GM10266 (cell line): ENCODE measurements at regions not wholly inside any gene's neighbourhood (a gene's known extent, or its start where the extent isn't known, plus 50 kb on each side); places are given as distances from the start of the nearest gene placed in this dataset.

ENCODE experiments used
- DNase-seq: peaks from one replicate; pipeline ENCODE4 v3.0.0; 2012; ENCODE audit errors: extremely low spot score
- CTCF ChIP-seq: IDR thresholded peaks from 2 replicates; pipeline ENCODE4 v1.5.1; 2012; ENCODE audit warnings: mild to moderate bottlenecking, low read depth; ENCODE audit not compliant: control insufficient read depth, insufficient read depth; ENCODE audit errors: missing control alignments

DNA sequence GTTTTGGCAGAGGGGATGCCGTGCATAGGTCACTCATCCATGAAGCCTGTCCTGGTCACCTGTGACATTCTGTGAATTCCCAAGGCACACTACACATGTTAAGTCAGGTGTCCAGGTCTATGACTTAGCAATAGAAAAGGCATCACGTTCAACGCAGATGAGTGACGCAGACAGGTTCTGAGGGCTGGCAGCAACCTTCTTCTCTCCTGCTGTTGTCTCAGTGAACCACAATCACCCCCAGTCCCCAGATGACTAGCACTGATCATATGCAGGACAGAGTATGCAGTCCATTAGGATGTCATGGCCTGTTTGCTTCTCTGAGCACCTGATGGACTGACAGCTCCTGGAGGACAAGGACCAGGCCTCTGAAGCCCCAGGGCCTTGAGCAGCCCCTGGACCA, 157.8 kb upstream of the KAZN start:
- DNase-seq, result no peak
- no peak for TF ChIP-seq CTCF

DNA sequence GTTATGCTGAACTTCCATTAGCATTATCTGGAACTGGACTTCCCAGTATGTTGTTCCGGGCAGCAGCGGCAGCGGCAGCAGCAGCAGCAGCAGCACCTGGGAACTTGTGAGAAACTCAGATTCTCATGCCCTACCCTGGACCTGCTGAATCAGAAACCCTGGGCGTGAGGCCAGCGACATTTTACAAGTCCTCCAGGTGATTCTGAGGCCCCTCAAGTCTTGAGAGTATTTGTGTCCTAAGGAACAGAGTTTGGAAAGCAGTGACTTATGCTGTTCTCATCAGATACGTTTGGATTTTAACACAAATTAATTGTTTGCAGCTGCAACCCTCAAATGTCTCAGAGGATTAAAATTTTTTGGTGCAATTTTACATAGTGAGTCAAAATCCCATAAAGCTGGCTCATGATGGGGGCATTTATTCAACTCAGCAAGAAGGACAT, 157.2 kb upstream of the KAZN start:
- TF ChIP-seq CTCF, result no peak
- no peak for DNase-seq

GRCh38 chr1:14442669-14443068, 155.8 kb upstream of the KAZN start:
- TF ChIP-seq CTCF, result no peak
- DNase-seq, result no peak

- no peak for DNase-seq
- TF ChIP-seq CTCF, result no peak
Observed at GRCh38 chr1:14443164-14443787, 155.2 kb upstream of the KAZN start.

DNA sequence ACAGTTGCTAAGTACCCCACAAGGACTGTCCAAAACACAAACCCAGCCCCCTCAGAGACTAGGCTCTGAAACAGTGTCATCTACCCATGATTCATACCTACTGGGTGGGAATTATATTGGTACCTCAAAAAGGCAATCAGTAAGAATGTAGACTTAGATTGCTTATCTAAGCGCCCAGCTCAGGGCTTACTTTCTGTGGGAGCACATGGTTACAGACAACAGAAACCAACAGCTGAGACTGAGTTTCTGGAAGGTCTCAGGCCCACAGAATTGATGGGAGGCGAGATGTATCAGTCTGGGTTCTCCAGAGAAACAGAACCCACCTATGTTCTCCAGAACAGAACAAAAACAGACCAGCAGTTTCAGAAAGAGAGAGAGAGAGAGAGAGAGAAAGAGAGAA, 147.3 kb upstream of the KAZN start:
- TF ChIP-seq CTCF, result no peak

GRCh38 chr1:14452551-14452950, 145.9 kb upstream of the KAZN start:
- no peak for TF ChIP-seq CTCF
- no peak for DNase-seq

More for the DNA sequence above, 147.3 kb upstream of the KAZN start:
- no peak for DNase-seq

- DNase-seq, result no peak
- no peak for TF ChIP-seq CTCF
Observed at GRCh38 chr1:14460173-14460572, 138.3 kb upstream of the KAZN start.
